Ovary (tissue), 7 donors: ENCODE measurements at regions not wholly inside any gene's neighbourhood (a gene's known extent, or its start where the extent isn't known, plus 50 kb on each side); places are given as distances from the start of the nearest gene placed in this dataset.

Source experiments
- DNase-seq, 5 donors: peaks; one replicate each; pipeline ENCODE4 v3.0.0-alpha.2; 2019 to 2020
- H3K27ac ChIP-seq, 2 donors: fragments of 200-600 bp; one replicate each; pipeline versions ENCODE4 v1.5.1 to v1.8.0; 2019 to 2022
- H3K27me3 ChIP-seq: fragments of 200-600 bp; one replicate; pipeline ENCODE4 v1.8.0; 2022
- H3K36me3 ChIP-seq: fragments of 200-600 bp; sonication (generic); one replicate; pipeline ENCODE4 v1.5.1; 2019
- H3K4me1 ChIP-seq: one replicate; pipeline ENCODE4 v1.8.1; 2013; ENCODE audit warnings: mild to moderate bottlenecking, moderate library complexity; ENCODE audit not compliant: insufficient read depth
- H3K4me3 ChIP-seq: fragments of 200-600 bp; sonication (generic); one replicate; pipeline ENCODE4 v1.5.1; 2017
- H3K9me3 ChIP-seq, 2 donors: fragments of 200-600 bp in 1 of 2; sonication (generic) in 1 of 2; one replicate each; pipeline versions ENCODE4 v1.5.1 to v1.8.1; 2013 to 2019; ENCODE audit warnings: mild to moderate bottlenecking in 1 of 2, moderate library complexity in 1 of 2
- EP300 ChIP-seq: sonication (generic); formaldehyde crosslinking; IDR thresholded peaks from one replicate; pipeline ENCODE4 v1.6.1; 2017; ENCODE audit warnings: antibody characterized with exemption
- POLR2A ChIP-seq: fragments of 450-650 bp; IDR thresholded peaks from one replicate; pipeline ENCODE4 v1.6.1; 2017; ENCODE audit warnings: antibody characterized with exemption, mild to moderate bottlenecking, moderate library complexity
- WGBS, 3 donors: extraction: QIAGEN DNeasy Blood & Tissue Kit in 1 of 3; methylation state at CpG; one replicate each; pipeline versions ENCODE4 v1.1.5 to v1.1.7; 2013 to 2017; 5-methylcytosine and 5-hydroxymethylcytosine counted together
- intact Hi-C, 4 donors: fragments of 100-400 bp; cut with DNase I; formaldehyde crosslinking; loops; one replicate each; pipeline versions ENCODE4 v1.11.0 to v1.15.1; 2022 to 2023
- TF ChIP-seq, protein P1 (sequence below), 3 donors: fragments of 450-650 bp in 2 of 3; fragments of 200-600 bp in 1 of 3; IDR thresholded peaks; one replicate each; pipeline versions ENCODE4 v1.5.1 to v1.8.0; 2016 to 2022; ENCODE audit warnings: antibody characterized with exemption in 3 of 3, mild to moderate bottlenecking in 1 of 3
- donor health status: DM: no; HTN: no; CAD: no; lungs with moderate emphysema.
- donor health status: DM: no; HTN: no; CAD: no.
- donor health status: Bipolar disorder and iron deficiency.
- donor health status: DM: no; HTN: no; CAD: no.
- donor health status: DM: yes; HTN: yes; CAD: no.

DNA sequence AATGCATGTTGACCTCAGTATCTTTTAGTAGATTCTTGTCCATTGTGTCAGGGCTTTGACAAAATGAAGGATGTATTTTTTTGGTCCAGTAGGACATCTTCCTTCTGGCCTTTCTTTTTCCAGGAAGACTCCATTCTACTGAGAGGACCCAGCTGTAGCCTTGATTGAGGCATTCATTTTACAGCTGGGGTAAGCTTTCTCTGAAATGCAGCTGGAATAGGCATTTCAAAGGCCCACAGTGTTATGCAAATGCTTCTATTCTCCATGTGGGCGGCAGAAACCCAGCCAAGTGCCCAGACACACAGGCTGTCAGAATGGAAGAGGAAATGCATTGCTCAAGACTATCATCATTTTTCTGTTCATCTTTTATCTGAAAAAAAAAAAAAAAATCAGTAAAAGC lies 629.0 kb upstream of the CDH8 start:
- Histone ChIP-seq H3K27me3 (no peaks in the 10 kb centered on the region), H3K4me3 (no peak overlapping the region), H3K9me3 (no peaks in the 10 kb centered on the region), H3K36me3 (no peaks in the 10 kb centered on the region), H3K27ac (no peak overlapping the region), H3K4me1 (no peaks in the 10 kb centered on the region)
- WGBS, 3 donors = 60 to 74% (median 67%) methylated on average over 1 of the region's 1 CpG
- intact Hi-C loops = no loop called here
- DNase-seq = no peak
- TF ChIP-seq, protein P1, sequence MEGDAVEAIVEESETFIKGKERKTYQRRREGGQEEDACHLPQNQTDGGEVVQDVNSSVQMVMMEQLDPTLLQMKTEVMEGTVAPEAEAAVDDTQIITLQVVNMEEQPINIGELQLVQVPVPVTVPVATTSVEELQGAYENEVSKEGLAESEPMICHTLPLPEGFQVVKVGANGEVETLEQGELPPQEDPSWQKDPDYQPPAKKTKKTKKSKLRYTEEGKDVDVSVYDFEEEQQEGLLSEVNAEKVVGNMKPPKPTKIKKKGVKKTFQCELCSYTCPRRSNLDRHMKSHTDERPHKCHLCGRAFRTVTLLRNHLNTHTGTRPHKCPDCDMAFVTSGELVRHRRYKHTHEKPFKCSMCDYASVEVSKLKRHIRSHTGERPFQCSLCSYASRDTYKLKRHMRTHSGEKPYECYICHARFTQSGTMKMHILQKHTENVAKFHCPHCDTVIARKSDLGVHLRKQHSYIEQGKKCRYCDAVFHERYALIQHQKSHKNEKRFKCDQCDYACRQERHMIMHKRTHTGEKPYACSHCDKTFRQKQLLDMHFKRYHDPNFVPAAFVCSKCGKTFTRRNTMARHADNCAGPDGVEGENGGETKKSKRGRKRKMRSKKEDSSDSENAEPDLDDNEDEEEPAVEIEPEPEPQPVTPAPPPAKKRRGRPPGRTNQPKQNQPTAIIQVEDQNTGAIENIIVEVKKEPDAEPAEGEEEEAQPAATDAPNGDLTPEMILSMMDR (IDR thresholded peaks at IDR 0.05) = no peak
- TF ChIP-seq EP300 (no peak), POLR2A (no peak)

DNA sequence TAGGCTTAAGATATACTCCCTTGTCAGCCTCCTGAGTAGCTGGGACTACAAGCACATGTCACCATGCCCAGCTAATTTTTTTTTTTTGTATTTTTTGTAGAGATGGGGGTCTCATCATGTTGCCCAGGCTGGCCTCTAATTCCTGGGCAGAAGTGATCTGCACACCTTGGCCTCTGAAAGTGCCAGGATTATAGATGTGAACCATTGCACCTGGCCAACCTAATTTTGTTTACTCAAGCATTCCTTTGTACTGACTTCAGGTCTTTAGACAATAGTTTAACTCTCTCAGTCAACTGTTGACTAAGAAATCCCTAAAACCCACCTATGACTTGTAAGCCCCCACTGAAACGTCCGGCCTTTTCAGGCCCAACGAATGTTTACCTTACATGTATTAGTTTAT lies 628.3 kb upstream of the CDH8 start:
- no peak for TF ChIP-seq POLR2A
- no peak for TF ChIP-seq EP300
- TF ChIP-seq, protein P1 (IDR thresholded peaks at IDR 0.05) = no peak
- Histone ChIP-seq H3K4me1 (no peaks in the 10 kb centered on the region), H3K9me3 (no peaks in the 10 kb centered on the region), H3K27me3 (no peaks in the 10 kb centered on the region), H3K27ac (no peak overlapping the region), H3K4me3 (no peak overlapping the region), H3K36me3 (no peaks in the 10 kb centered on the region)
- DNase-seq = no peak
- intact Hi-C loops = no loop called here
- 77 to 85% (median 80%) methylated on average over 3 of the region's 3 CpGs for WGBS, 3 donors

DNA sequence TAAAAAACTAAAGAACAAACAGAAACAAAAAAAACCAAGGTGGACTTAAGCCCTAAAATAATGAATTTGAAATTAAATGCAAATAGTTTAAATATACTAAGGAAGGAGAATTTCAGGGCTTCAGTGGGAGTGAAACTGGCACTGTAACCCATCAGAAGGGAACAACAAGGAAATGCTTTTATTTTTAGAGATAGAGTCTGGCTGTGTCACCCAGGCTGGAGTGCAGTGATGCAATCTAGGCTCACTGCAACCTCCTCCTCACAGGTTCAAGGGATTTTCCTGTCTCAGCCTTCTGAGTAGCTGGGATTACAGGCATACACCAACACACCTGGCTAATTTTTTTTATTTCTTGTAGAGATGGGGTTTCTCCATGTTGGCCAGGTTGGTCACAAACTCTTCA lies 625.2 kb upstream of the CDH8 start:
- DNase-seq = no peak
- Histone ChIP-seq H3K27ac (no peak overlapping the region), H3K36me3 (no peaks in the 10 kb centered on the region), H3K4me1 (no peaks in the 10 kb centered on the region), H3K9me3 (no peaks in the 10 kb centered on the region), H3K27me3 (no peaks in the 10 kb centered on the region), H3K4me3 (no peak overlapping the region)
- intact Hi-C loops = no loop called here
- TF ChIP-seq EP300 (no peak), POLR2A (no peak)
- TF ChIP-seq, protein P1 (IDR thresholded peaks at IDR 0.05) = no peak

DNA sequence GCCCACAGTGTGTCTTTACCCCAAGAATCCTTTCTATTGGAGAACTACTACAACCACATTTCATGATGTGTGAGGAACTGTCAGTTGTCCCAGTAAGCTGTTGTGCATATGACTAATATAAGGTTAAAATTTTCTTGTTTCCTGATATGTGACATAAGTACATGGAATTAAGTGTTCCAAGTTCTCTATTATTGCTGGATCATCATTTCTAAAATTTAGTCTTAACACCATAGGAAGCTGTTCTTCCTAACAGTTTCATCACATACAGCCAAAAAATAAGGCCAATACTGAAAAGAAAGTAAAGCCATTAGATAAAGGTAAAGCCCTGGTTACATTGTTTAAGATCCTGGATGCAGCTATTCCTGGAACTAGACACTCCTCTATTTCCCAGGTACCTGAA lies 620.9 kb upstream of the CDH8 start:
- no peak for DNase-seq
- Histone ChIP-seq H3K27me3 (no peaks in the 10 kb centered on the region), H3K9me3 (no peaks in the 10 kb centered on the region), H3K4me3 (no peak overlapping the region), H3K4me1 (no peaks in the 10 kb centered on the region), H3K27ac (no peak overlapping the region), H3K36me3 (no peaks in the 10 kb centered on the region)
- intact Hi-C loops = no loop called here
- TF ChIP-seq, protein P1 (IDR thresholded peaks at IDR 0.05) = no peak
- TF ChIP-seq EP300 (no peak), POLR2A (no peak)
